ENCODE measurements at regions not wholly inside any gene's neighbourhood (a gene's known extent, or its start where the extent isn't known, plus 50 kb on each side); places are given as distances from the start of the nearest gene placed in this dataset.

DNA sequence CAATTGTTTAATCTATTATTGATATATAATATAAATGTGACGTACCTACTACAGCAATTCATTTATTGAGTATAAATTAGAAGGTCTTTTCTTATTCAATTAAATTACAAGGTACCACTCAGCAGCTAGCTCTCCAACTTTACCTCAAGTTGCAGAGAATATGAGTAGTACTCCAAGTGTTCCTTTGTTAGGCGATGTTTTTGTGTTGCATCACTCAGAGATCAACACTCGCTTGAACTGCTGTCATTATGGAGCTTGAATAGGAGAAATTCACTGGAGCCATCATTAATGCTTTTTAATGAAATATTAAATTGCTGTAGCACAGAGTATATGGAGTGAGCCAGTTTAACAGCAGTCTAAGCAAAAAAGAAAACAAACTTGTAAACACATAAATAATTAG lies 320.0 kb downstream of the FSIP2 start:
- no peaks in the 10 kb centered on the region for H3K9me3 ChIP-seq (ENCODE audit: control insufficient read depth in 1 of 2, low read length in 2 of 2)
- H3K27ac ChIP-seq (ENCODE audit: low read depth, low read length): no peak overlapping the region
- no peaks in the 10 kb centered on the region for H3K36me3 ChIP-seq (ENCODE audit: insufficient read depth, low read length)
- no peaks in the 10 kb centered on the region for H3K27me3 ChIP-seq (ENCODE audit: insufficient read depth, low read length)
- H3K9me3 Mint-ChIP-seq: no peaks in the 10 kb centered on the region
- H3K36me3 Mint-ChIP-seq: no peaks in the 10 kb centered on the region
- H3K27me3 Mint-ChIP-seq: no peaks in the 10 kb centered on the region
- H3K4me1 ChIP-seq (ENCODE audit: insufficient read depth, low read length): no peaks in the 10 kb centered on the region
- H3K4me3 Mint-ChIP-seq: no peak overlapping the region
- H3K4me3 ChIP-seq (ENCODE audit: low read length in 2 of 2): no peak overlapping the region
- intact Hi-C loops (cut with micrococcal nuclease): no loop called here
- H3K4me1 Mint-ChIP-seq: no peaks in the 10 kb centered on the region
- ChIA-PET CTCF (ENCODE audit: partially characterized antibody) (no interaction called here), POLR2A (ENCODE audit: partially characterized antibody) (no interaction called here)
- no peak for DNase-seq
- H3K27ac Mint-ChIP-seq: no peak overlapping the region

DNA sequence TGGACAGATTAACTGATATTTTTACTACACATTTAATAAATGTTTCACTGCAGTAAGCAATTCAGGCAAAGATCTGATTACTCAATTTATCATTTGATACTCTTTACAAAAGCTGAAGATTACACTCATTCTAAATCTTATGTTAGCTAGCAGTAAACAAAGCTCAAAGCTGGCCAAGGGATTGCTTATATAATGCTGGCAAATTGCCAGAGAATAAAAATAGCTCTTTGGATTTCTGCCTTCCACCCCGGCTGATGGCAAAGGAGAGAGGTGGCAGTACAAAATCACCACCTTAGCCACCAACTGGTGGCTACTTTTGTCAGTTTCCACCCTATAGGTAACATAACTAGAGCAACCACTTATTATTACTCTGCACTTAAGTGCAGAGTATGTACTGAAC lies 320.5 kb downstream of the FSIP2 start:
- DNase-seq: no peak
- no peaks in the 10 kb centered on the region for H3K27me3 ChIP-seq (ENCODE audit: insufficient read depth, low read length)
- intact Hi-C loops (cut with micrococcal nuclease): no loop called here
- H3K4me1 ChIP-seq (ENCODE audit: insufficient read depth, low read length): no peaks in the 10 kb centered on the region
- Mint-ChIP-seq H3K27ac (no peak overlapping the region), H3K27me3 (no peaks in the 10 kb centered on the region), H3K36me3 (no peaks in the 10 kb centered on the region), H3K9me3 (no peaks in the 10 kb centered on the region), H3K4me3 (no peak overlapping the region), H3K4me1 (no peaks in the 10 kb centered on the region)
- H3K36me3 ChIP-seq (ENCODE audit: insufficient read depth, low read length): no peaks in the 10 kb centered on the region
- POLR2A ChIA-PET (ENCODE audit: partially characterized antibody): no interaction called here
- no peaks in the 10 kb centered on the region for H3K9me3 ChIP-seq (ENCODE audit: control insufficient read depth in 1 of 2, low read length in 2 of 2)
- no peak overlapping the region for H3K27ac ChIP-seq (ENCODE audit: low read depth, low read length)
- CTCF ChIA-PET (ENCODE audit: partially characterized antibody): no interaction called here
- no peak overlapping the region for H3K4me3 ChIP-seq (ENCODE audit: low read length in 2 of 2)

DNA sequence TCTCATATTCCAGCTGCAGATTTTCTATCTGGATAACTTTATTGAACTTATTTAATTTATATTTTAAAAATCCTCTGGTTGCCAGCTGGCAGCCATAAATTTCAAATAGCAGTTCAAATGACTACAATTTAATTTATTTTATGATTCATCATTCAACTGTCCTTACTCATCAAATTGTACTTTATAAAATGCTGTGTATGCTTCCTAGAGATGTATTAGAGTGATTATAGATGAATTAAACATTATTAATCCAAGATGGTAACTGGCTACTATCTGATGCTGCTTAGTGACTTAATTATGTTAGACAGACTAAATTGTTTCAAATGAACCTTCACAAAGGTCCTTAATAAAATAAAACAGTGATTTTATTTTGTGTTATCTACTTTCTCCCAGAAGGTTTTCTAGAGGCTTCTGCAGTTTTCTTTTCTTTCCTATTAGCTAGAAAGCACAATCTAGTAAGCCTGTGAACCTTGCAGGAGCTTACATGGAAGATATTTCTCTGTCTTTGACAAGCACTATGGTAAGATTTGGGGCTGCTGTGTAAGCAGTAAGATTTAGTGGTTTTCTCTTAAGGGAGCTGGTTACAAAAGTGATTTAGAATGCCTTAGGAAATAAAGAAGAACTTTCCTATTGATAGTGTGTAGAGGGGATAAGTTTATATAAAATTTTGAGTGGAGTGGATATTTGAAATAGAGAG lies 322.3 kb downstream of the FSIP2 start:
- H3K27ac Mint-ChIP-seq: no peak overlapping the region

GRCh38 chr2:186064507-186064906 lies 325.9 kb downstream of the FSIP2 start:
- H3K27ac ChIP-seq (ENCODE audit: low read depth, low read length): no peak overlapping the region
- POLR2A ChIA-PET (ENCODE audit: partially characterized antibody): no interaction called here
- intact Hi-C loops (cut with micrococcal nuclease): no loop called here

More for the DNA sequence above, 322.3 kb downstream of the FSIP2 start:
- Mint-ChIP-seq H3K4me3 (no peak overlapping the region), H3K27me3 (no peaks in the 10 kb centered on the region), H3K4me1 (no peaks in the 10 kb centered on the region), H3K9me3 (no peaks in the 10 kb centered on the region), H3K36me3 (no peaks in the 10 kb centered on the region)
- H3K27ac ChIP-seq (ENCODE audit: low read depth, low read length): no peak overlapping the region
- H3K36me3 ChIP-seq (ENCODE audit: insufficient read depth, low read length): no peaks in the 10 kb centered on the region
- intact Hi-C loops (cut with micrococcal nuclease): no loop called here
- no peak for DNase-seq
- ChIA-PET POLR2A (ENCODE audit: partially characterized antibody) (no interaction called here), CTCF (ENCODE audit: partially characterized antibody) (no interaction called here)
- H3K9me3 ChIP-seq (ENCODE audit: control insufficient read depth in 1 of 2, low read length in 2 of 2): no peaks in the 10 kb centered on the region
- H3K4me1 ChIP-seq (ENCODE audit: insufficient read depth, low read length): no peaks in the 10 kb centered on the region
- H3K27me3 ChIP-seq (ENCODE audit: insufficient read depth, low read length): no peaks in the 10 kb centered on the region
- no peak overlapping the region for H3K4me3 ChIP-seq (ENCODE audit: low read length in 2 of 2)

DNA sequence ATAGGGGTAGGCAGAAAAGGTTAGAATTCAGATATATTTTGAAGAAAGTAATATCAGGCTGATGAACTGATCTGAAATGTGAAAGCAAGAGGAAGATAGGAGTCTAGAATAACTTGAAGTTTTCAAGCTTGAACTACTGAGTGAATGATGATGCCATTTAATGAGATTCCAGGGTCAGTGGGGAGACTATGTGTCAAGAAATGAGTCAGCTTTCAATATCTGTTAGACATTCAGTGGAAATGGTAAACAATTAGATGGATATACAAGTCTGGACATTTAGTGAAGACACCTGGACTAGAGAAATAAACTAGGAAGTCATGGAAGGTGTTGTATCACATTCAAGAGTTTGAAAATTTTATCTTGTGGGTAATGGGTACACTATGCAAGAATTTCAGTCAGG lies 326.9 kb downstream of the FSIP2 start:
- H3K27me3 Mint-ChIP-seq: no peaks in the 10 kb centered on the region
- POLR2A ChIA-PET (ENCODE audit: partially characterized antibody): no interaction called here
- Histone ChIP-seq H3K27ac (ENCODE audit: low read depth, low read length) (no peak overlapping the region), H3K4me3 (ENCODE audit: low read length in 2 of 2) (no peak overlapping the region), H3K9me3 (ENCODE audit: control insufficient read depth in 1 of 2, low read length in 2 of 2) (no peaks in the 10 kb centered on the region), H3K4me1 (ENCODE audit: insufficient read depth, low read length) (no peaks in the 10 kb centered on the region), H3K27me3 (ENCODE audit: insufficient read depth, low read length) (no peaks in the 10 kb centered on the region), H3K36me3 (ENCODE audit: insufficient read depth, low read length) (no peaks in the 10 kb centered on the region)
- no peak overlapping the region for H3K4me3 Mint-ChIP-seq
- H3K9me3 Mint-ChIP-seq: peaks cover 0 to 2% (median 0%) of the 10 kb centered on the region in 8 donors
- no peaks in the 10 kb centered on the region for H3K4me1 Mint-ChIP-seq
- intact Hi-C loops (cut with micrococcal nuclease): no loop called here
- CTCF ChIA-PET (ENCODE audit: partially characterized antibody): no interaction called here
- no peak overlapping the region for H3K27ac Mint-ChIP-seq
- DNase-seq: no peak
- H3K36me3 Mint-ChIP-seq: no peaks in the 10 kb centered on the region

More at GRCh38 chr2:186064507-186064906, 325.9 kb downstream of the FSIP2 start:
- DNase-seq: no peak
- Histone ChIP-seq H3K4me3 (ENCODE audit: low read length in 2 of 2) (no peak overlapping the region), H3K36me3 (ENCODE audit: insufficient read depth, low read length) (no peaks in the 10 kb centered on the region), H3K4me1 (ENCODE audit: insufficient read depth, low read length) (no peaks in the 10 kb centered on the region), H3K27me3 (ENCODE audit: insufficient read depth, low read length) (no peaks in the 10 kb centered on the region), H3K9me3 (ENCODE audit: control insufficient read depth in 1 of 2, low read length in 2 of 2) (no peaks in the 10 kb centered on the region)
- no peak overlapping the region for H3K4me3 Mint-ChIP-seq
- H3K4me1 Mint-ChIP-seq: no peaks in the 10 kb centered on the region
- no peaks in the 10 kb centered on the region for H3K36me3 Mint-ChIP-seq
- no peak overlapping the region for H3K27ac Mint-ChIP-seq
- CTCF ChIA-PET (ENCODE audit: partially characterized antibody): no interaction called here
- no peaks in the 10 kb centered on the region for H3K27me3 Mint-ChIP-seq
- peaks cover 0 to 2% (median 0%) of the 10 kb centered on the region in 8 donors for H3K9me3 Mint-ChIP-seq

GRCh38 chr2:186068139-186068801 lies 329.7 kb downstream of the FSIP2 start:
- no peak for DNase-seq
- Mint-ChIP-seq H3K4me1 (no peaks in the 10 kb centered on the region), H3K36me3 (peaks cover 0 to 3% of the 10 kb centered on the region in 2 donors), H3K27ac (no peak overlapping the region), H3K9me3 (peaks cover 0 to 3% (median 0%) of the 10 kb centered on the region in 8 donors), H3K27me3 (no peaks in the 10 kb centered on the region), H3K4me3 (no peak overlapping the region)
- Histone ChIP-seq H3K27ac (ENCODE audit: low read depth, low read length) (no peak overlapping the region), H3K4me1 (ENCODE audit: insufficient read depth, low read length) (no peaks in the 10 kb centered on the region), H3K9me3 (ENCODE audit: control insufficient read depth in 1 of 2, low read length in 2 of 2) (no peaks in the 10 kb centered on the region), H3K36me3 (ENCODE audit: insufficient read depth, low read length) (no peaks in the 10 kb centered on the region), H3K4me3 (ENCODE audit: low read length in 2 of 2) (no peak overlapping the region), H3K27me3 (ENCODE audit: insufficient read depth, low read length) (no peaks in the 10 kb centered on the region)
- ChIA-PET CTCF (ENCODE audit: partially characterized antibody) (no interaction called here), POLR2A (ENCODE audit: partially characterized antibody) (no interaction called here)
- intact Hi-C loops (cut with micrococcal nuclease): no loop called here

DNA sequence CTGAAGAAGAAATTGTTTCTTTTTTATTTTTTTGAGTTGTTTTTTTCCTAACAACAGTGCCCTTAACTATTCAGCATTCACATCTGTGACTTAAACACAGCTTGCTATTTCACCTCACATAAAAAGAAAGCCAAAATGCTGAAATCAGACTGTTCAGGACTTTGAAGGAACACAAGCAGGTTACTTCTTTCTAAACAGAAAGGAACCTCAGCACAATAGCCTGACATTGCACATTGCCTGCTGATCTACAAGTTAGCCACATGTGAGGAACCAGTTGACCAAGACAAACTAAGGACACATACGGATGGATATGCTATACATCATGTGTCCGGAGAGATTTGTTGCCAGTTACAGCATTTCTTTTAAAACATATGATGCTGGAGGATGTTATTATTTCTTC lies 331.1 kb downstream of the FSIP2 start:
- no peaks in the 10 kb centered on the region for H3K4me1 Mint-ChIP-seq
- CTCF ChIA-PET (ENCODE audit: partially characterized antibody): no interaction called here
- H3K9me3 ChIP-seq (ENCODE audit: control insufficient read depth in 1 of 2, low read length in 2 of 2): no peaks in the 10 kb centered on the region
- no peaks in the 10 kb centered on the region for H3K27me3 Mint-ChIP-seq
- H3K27me3 ChIP-seq (ENCODE audit: insufficient read depth, low read length): no peaks in the 10 kb centered on the region
- no peak for DNase-seq
- H3K36me3 ChIP-seq (ENCODE audit: insufficient read depth, low read length): no peaks in the 10 kb centered on the region
- POLR2A ChIA-PET (ENCODE audit: partially characterized antibody): no interaction called here
- H3K36me3 Mint-ChIP-seq: peaks cover 0 to 3% of the 10 kb centered on the region in 2 donors
- no peak overlapping the region for H3K4me3 ChIP-seq (ENCODE audit: low read length in 2 of 2)
- no peak overlapping the region for H3K4me3 Mint-ChIP-seq
- H3K27ac ChIP-seq (ENCODE audit: low read depth, low read length): no peak overlapping the region
- no peak overlapping the region for H3K27ac Mint-ChIP-seq
- peaks cover 0 to 3% (median 0%) of the 10 kb centered on the region in 8 donors for H3K9me3 Mint-ChIP-seq
- intact Hi-C loops (cut with micrococcal nuclease): no loop called here
- H3K4me1 ChIP-seq (ENCODE audit: insufficient read depth, low read length): no peaks in the 10 kb centered on the region

Data from CD4-positive, alpha-beta memory T cell (primary cell).